Coronary artery (tissue), 2 donors: ENCODE measurements at regions not wholly inside any gene's neighbourhood (a gene's known extent, or its start where the extent isn't known, plus 50 kb on each side); places are given as distances from the start of the nearest gene placed in this dataset.
"Not testable (repeated sequence)": the region's sequence is repeated elsewhere in the genome, so short reads cannot be mapped to it uniquely, and the experiment has no call there.

Experiments used
- DNase-seq: peaks from one replicate; pipeline ENCODE4 v3.0.0-alpha.2; 2017; ENCODE audit warnings: low spot score
- H3K27ac ChIP-seq, 2 donors: fragments of 200-600 bp; sonication (generic); one replicate each; pipeline ENCODE4 v1.5.1; 2016 to 2019
- H3K4me3 ChIP-seq: fragments of 200-600 bp; sonication (generic); 2 replicates; pipeline ENCODE4 v1.5.1; 2016; ENCODE audit warnings: mild to moderate bottlenecking, moderate library complexity
- TF ChIP-seq, protein P1 (sequence below): fragments of 200-600 bp; sonication (generic); IDR thresholded peaks from one replicate; pipeline ENCODE4 v1.5.1; 2019; ENCODE audit warnings: antibody characterized with exemption

DNA sequence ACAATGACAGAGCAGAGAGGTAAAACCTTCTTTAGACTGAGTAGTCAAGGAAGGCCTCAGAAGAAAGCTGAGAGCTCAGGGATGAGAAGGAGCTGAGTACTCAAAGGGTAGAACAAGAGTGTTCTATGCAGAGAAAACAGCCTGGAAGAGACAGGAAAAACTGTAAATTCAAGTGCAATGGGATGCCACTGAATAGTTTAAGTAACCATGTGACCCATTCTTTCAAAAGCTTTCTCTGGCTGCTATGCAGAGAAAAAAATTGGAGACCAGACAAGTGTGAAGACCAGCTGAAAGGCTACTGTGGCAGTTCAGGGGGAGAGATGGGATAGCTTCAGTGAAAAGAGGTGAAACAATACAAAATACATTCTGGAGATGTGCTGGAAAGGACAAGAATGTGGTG, 61.3 kb upstream of the RNF38 start:
- no peak for DNase-seq
- H3K27ac ChIP-seq, result no peak overlapping the region
- TF ChIP-seq, protein P1, sequence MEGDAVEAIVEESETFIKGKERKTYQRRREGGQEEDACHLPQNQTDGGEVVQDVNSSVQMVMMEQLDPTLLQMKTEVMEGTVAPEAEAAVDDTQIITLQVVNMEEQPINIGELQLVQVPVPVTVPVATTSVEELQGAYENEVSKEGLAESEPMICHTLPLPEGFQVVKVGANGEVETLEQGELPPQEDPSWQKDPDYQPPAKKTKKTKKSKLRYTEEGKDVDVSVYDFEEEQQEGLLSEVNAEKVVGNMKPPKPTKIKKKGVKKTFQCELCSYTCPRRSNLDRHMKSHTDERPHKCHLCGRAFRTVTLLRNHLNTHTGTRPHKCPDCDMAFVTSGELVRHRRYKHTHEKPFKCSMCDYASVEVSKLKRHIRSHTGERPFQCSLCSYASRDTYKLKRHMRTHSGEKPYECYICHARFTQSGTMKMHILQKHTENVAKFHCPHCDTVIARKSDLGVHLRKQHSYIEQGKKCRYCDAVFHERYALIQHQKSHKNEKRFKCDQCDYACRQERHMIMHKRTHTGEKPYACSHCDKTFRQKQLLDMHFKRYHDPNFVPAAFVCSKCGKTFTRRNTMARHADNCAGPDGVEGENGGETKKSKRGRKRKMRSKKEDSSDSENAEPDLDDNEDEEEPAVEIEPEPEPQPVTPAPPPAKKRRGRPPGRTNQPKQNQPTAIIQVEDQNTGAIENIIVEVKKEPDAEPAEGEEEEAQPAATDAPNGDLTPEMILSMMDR, result no peak
- H3K4me3 ChIP-seq, result no peak overlapping the region

DNA sequence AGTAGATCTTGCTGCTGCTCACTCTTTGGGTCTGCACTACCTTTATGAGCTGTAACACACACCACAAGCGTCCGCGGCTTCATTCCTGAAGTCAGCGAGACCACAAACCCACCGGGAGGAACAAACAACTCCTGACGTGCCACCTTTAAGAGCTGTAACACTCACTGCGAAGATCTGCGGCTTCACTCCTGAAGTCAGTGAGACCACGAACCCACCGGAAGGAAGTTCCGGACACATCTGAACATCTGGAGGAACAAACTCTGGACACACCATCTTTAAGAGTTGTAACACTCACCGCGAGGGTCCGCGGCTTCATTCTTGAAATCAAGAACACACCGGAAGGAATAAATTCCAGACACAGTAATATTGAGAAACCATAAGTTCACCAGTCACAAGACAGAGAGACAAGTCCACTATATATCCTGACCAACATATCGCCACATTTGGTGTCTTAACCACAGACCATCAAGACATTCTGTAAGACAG, 58.4 kb upstream of the RNF38 start:
- H3K27ac ChIP-seq, DNase-seq, H3K4me3 ChIP-seq: not testable (repeated sequence)

DNA sequence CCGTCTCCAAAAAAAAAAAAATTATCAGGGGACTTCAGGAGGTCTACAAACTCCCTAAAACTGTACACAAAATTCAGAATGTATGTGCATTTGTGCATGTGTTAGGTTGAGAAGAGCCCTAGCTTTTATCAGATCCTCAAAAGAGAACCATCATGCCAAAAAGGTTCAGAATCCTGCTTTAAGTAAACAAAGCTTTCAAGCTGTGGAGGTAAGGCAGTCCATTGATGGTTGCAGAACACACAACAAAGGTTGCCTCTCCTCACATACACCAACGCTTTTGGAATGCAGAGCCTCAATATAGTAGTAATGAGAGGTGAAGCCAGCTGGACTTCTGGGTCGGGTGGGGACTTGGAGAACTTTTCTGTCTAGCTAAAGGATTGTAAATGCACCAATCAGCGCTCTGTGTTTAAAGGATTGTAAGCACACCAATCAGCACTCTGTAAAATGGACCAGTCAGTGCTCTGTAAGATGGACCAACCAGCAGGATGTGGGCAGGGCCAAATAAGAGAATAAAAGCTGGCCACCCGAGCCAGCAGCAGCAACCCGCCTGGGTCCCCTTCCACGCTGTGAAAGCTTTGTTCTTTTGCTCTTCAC, 57.9 kb upstream of the RNF38 start:
- H3K4me3 ChIP-seq, result no peak overlapping the region
- DNase-seq, result no peak
- TF ChIP-seq, protein P1, result no peak
- no peak overlapping the region for H3K27ac ChIP-seq

DNA sequence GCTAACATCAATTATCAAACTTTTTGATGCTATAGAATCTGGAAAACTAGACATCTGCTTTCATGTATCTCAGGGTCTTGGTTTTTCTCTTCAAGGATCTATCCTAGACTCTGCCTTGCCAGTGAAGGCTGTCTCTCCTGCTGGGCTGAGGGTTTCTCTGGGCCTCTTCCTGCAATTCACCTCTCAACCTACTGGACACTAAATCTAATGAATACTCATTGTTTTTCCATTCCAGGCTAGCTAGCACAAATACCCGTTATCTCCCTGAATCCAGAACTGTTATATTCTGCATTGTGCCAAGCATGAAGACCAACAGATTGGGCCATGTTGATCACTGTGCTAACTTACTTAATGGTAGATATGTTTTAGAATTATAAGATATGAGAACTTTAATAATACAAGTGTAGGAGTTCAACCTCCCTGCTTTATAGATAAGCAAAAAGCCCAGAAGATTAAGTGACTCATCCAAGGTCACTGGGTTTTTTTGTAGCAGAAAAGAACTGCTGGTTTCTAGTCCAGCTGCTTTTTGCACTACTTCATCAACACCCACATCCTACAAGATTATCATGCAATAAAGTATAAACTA, 56.5 kb upstream of the RNF38 start:
- TF ChIP-seq, protein P1, result no peak
- Histone ChIP-seq H3K27ac (no peak overlapping the region), H3K4me3 (no peak overlapping the region)
- no peak for DNase-seq

DNA sequence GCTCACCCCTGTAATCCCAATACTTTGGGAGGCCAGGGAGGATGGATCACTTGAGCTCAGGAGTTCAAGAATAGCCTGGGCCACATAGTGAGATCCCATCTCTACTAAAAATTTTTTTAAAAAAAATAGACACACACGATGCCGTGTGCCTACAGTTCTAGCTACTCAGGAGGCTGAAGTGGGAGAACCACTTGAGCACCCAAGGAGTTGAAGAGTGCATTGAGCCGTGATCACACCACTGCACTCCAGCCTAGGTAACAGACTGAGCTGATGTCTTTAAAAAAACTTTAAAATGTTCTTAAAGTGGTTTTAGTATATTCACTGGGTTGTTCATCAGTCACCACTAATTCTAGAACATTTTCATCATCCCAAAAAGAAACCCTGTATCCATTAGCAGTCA, 51.9 kb upstream of the RNF38 start:
- no peak overlapping the region for H3K27ac ChIP-seq
- DNase-seq, result no peak
- TF ChIP-seq, protein P1, result no peak
- no peak overlapping the region for H3K4me3 ChIP-seq

DNA sequence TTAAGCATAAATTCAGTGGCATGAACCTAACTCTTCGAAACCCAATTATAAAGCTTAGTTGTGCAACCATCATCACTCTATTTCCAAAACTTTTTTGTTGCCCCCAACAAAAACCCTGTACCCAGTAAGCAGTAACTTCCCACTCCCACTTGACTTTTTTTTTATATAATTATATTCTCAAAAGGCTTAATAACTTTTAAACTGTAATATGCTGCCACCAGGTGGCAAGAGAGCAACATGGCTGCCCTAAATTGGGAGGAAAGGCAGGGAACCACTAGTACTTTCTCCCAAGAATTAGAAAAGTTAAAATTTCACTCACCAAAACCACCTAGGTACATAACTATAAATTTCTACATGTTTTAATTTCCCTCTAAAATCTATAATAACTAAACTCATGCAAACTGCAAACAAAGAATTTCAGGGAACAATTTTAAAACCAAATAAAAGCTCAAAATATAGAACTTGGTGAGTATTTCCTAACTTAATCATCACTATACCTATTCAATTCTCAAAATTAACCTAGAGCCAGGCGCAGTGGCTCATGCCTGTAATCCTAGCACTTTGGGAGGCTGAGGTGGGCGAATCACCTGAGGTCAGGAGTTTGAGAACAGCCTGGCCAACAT, 50.2 kb upstream of the RNF38 start:
- TF ChIP-seq, protein P1, result peak; percentile 24
- no peak overlapping the region for H3K4me3 ChIP-seq
- no peak for DNase-seq

More for the DNA sequence above, 50.2 kb upstream of the RNF38 start:
- H3K27ac ChIP-seq, result no peak overlapping the region
